ENCODE measurements at regions not wholly inside any gene's neighbourhood (a gene's known extent, or its start where the extent isn't known, plus 50 kb on each side); places are given as distances from the start of the nearest gene placed in this dataset.

DNA sequence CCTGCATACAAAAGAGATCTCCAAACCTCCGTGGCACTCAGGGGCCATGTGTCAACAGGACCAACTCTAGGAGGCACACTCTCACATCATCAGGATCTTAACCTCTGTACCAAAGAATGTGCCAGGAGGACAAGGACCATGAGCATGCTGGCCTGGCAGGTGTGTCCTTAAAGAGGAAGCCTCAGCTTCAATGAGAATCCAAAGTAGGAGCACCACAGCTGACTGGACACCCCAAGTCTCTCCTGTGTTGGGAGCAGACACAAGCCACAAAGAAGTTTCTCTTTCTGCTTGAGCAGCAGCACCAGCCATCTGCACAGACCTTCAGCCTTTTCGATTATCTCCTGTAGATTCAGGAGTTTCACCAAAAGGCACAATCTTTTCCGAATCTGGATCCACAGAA is 1734.5 kb downstream of the TP53TG3F start:
- ATAC-seq (no peak), DNase-seq (ENCODE audit: low read depth, low spot score) (no peak)
- ChIA-PET POLR2A (no interaction called here), CTCF (no interaction called here), RAD21 (ENCODE audit: low non-redundant PET in 1 of 2, low total read pairs in 2 of 2, uncharacterized antibody in 2 of 2, unreplicated experiment in 2 of 2) (no interaction called here)
- BruUV-seq (replicated peaks): no TSS peak
- intact Hi-C loops (cut with micrococcal nuclease): no loop called here
- TF ChIP-seq, protein P1, sequence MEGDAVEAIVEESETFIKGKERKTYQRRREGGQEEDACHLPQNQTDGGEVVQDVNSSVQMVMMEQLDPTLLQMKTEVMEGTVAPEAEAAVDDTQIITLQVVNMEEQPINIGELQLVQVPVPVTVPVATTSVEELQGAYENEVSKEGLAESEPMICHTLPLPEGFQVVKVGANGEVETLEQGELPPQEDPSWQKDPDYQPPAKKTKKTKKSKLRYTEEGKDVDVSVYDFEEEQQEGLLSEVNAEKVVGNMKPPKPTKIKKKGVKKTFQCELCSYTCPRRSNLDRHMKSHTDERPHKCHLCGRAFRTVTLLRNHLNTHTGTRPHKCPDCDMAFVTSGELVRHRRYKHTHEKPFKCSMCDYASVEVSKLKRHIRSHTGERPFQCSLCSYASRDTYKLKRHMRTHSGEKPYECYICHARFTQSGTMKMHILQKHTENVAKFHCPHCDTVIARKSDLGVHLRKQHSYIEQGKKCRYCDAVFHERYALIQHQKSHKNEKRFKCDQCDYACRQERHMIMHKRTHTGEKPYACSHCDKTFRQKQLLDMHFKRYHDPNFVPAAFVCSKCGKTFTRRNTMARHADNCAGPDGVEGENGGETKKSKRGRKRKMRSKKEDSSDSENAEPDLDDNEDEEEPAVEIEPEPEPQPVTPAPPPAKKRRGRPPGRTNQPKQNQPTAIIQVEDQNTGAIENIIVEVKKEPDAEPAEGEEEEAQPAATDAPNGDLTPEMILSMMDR (IDR thresholded peaks at IDR 0.05 in 2 of 3, conservative IDR thresholded peaks at IDR 0.05 in 1 of 3; ENCODE audit: borderline replicate concordance in 1 of 3, insufficient read depth in 1 of 3, low read depth in 2 of 3, low read length in 2 of 3): no peak
- no peak for TF ChIP-seq ZNF274 (IDR thresholded peaks at IDR 0.05; ENCODE audit: low read depth, low read length)
- no peak for TF ChIP-seq EZH2phosphoT487 (IDR thresholded peaks at IDR 0.05; ENCODE audit: borderline replicate concordance)
- no peak for TF ChIP-seq YY1 (IDR thresholded peaks at IDR 0.05; ENCODE audit: extremely low read depth, insufficient replicate concordance, low read depth, low read length)
- Histone ChIP-seq H3K27ac (ENCODE audit: low read depth, low read length) (no peak overlapping the region), H3K27me3 (ENCODE audit: insufficient read depth, low read length) (no peaks in the 10 kb centered on the region), H3K4me2 (ENCODE audit: low read length) (no peak overlapping the region), H2AFZ (ENCODE audit: low read depth, low read length, poor library complexity, severe bottlenecking) (no peak overlapping the region), H4K20me1 (ENCODE audit: insufficient read depth) (no peaks in the 10 kb centered on the region), H3K9ac (ENCODE audit: low read length) (no peak overlapping the region), H3K4me3 (replicated peaks in 1 of 2; ENCODE audit: low read depth in 1 of 2, low read length in 2 of 2) (no peak overlapping the region), H3K9me3 (ENCODE audit: control insufficient read depth in 1 of 2, insufficient read depth in 1 of 2, low read depth in 1 of 2, low read length in 2 of 2) (peaks cover 0 to 26% of the 10 kb centered on the region in 2 experiments; a peak in 2 of 4 replicates), H3K79me2 (ENCODE audit: insufficient read depth, low read length) (no peaks in the 10 kb centered on the region), H3K9me2 (ENCODE audit: insufficient read depth) (no peaks in the 10 kb centered on the region), H3K36me3 (ENCODE audit: control insufficient read depth in 1 of 2, insufficient read depth in 2 of 2, low read length in 2 of 2) (no peaks in the 10 kb centered on the region), H3K4me1 (ENCODE audit: control insufficient read depth in 1 of 2, insufficient read depth in 2 of 2, low read length in 2 of 2) (no peaks in the 10 kb centered on the region)

DNA sequence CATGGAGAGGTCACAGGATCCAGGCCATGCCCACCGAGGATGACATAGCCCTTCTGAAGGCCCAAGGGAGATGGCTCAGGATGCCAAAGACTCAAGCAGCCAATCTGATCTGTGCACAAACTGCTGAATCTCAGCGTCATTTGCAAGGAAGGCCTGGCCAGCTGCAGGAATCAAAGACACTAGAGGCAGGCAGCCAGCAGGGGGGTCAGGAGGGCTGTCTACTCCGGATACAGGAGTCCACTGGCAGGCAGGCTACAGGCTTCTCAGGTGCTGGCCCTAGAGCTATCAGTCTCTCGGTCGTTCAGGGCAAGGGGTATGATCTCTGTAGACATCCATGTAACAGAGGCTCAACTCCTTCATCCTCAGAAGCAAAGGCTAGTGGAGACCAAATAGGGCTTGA is 1735.3 kb downstream of the TP53TG3F start:
- BruUV-seq (replicated peaks): no TSS peak
- no peaks in the 10 kb centered on the region for H3K9me2 ChIP-seq (ENCODE audit: insufficient read depth)
- H4K20me1 ChIP-seq (ENCODE audit: insufficient read depth): no peaks in the 10 kb centered on the region
- intact Hi-C loops (cut with micrococcal nuclease): no loop called here
- DNase-seq (ENCODE audit: low read depth, low spot score): no peak
- H3K4me1 ChIP-seq (ENCODE audit: control insufficient read depth in 1 of 2, insufficient read depth in 2 of 2, low read length in 2 of 2): no peaks in the 10 kb centered on the region
- no peaks in the 10 kb centered on the region for H3K27me3 ChIP-seq (ENCODE audit: insufficient read depth, low read length)
- RAD21 ChIA-PET (ENCODE audit: low non-redundant PET in 1 of 2, low total read pairs in 2 of 2, uncharacterized antibody in 2 of 2, unreplicated experiment in 2 of 2): no interaction called here
- no peak overlapping the region for H3K4me3 ChIP-seq (replicated peaks in 1 of 2; ENCODE audit: low read depth in 1 of 2, low read length in 2 of 2)
- no peaks in the 10 kb centered on the region for H3K36me3 ChIP-seq (ENCODE audit: control insufficient read depth in 1 of 2, insufficient read depth in 2 of 2, low read length in 2 of 2)
- peaks cover 0 to 26% of the 10 kb centered on the region in 2 experiments; a peak in 2 of 4 replicates for H3K9me3 ChIP-seq (ENCODE audit: control insufficient read depth in 1 of 2, insufficient read depth in 1 of 2, low read depth in 1 of 2, low read length in 2 of 2)
- H3K79me2 ChIP-seq (ENCODE audit: insufficient read depth, low read length): no peaks in the 10 kb centered on the region
- no peak overlapping the region for H3K4me2 ChIP-seq (ENCODE audit: low read length)
- ATAC-seq: no peak
- no peak overlapping the region for H3K9ac ChIP-seq (ENCODE audit: low read length)
- H3K27ac ChIP-seq (ENCODE audit: low read depth, low read length): no peak overlapping the region
- CTCF ChIA-PET: no interaction called here
- H2AFZ ChIP-seq (ENCODE audit: low read depth, low read length, poor library complexity, severe bottlenecking): no peak overlapping the region
- POLR2A ChIA-PET: no interaction called here
- TF ChIP-seq, protein P2, sequence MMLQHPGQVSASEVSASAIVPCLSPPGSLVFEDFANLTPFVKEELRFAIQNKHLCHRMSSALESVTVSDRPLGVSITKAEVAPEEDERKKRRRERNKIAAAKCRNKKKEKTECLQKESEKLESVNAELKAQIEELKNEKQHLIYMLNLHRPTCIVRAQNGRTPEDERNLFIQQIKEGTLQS (IDR thresholded peaks at IDR 0.05): no peak
- TF ChIP-seq SP1 (IDR thresholded peaks at IDR 0.05; ENCODE audit: low read depth) (no peak), EGR1 (IDR thresholded peaks at IDR 0.05; ENCODE audit: low read depth) (no peak)

Data from HCT116 (cell line).